OCI-LY1 (cell line): ENCODE measurements at regions not wholly inside any gene's neighbourhood (a gene's known extent, or its start where the extent isn't known, plus 50 kb on each side); places are given as distances from the start of the nearest gene placed in this dataset.

Source experiments
- H2AFZ ChIP-seq: fragments of 200-600 bp; sonication (generic), shearing (Covaris generic); 2 replicates; pipeline ENCODE4 v1.6.0; 2014; ENCODE audit warnings: antibody characterized with exemption, mild to moderate bottlenecking, low read length
- H3F3A ChIP-seq: fragments of 200-600 bp; sonication (generic), shearing (Covaris generic); 2 replicates; pipeline ENCODE4 v1.6.0; 2014; ENCODE audit warnings: mild to moderate bottlenecking, antibody characterized with exemption, low read length, moderate library complexity; ENCODE audit not compliant: insufficient read depth
- H3K27ac ChIP-seq: fragments of 200-600 bp; sonication (generic); 2 replicates; pipeline ENCODE4 v1.5.1; 2014; ENCODE audit warnings: low read length, mixed run types, mild to moderate bottlenecking, low read depth; ENCODE audit not compliant: poor library complexity, severe bottlenecking
- H3K27me3 ChIP-seq: fragments of 200-600 bp; sonication (generic); 2 replicates; pipeline ENCODE4 v1.6.0; 2014; ENCODE audit warnings: antibody characterized with exemption, mild to moderate bottlenecking, low read length, moderate library complexity; ENCODE audit not compliant: insufficient read depth
- H3K36me3 ChIP-seq: fragments of 200-600 bp; sonication (generic); 2 replicates; pipeline ENCODE4 v1.6.1; 2014; ENCODE audit warnings: mild to moderate bottlenecking, antibody characterized with exemption, low read length, moderate library complexity, mixed read lengths; ENCODE audit not compliant: insufficient read depth
- H3K4me1 ChIP-seq: fragments of 200-600 bp; sonication (generic); 2 replicates; pipeline ENCODE4 v1.5.1; 2014; ENCODE audit warnings: mild to moderate bottlenecking, low read length, moderate library complexity; ENCODE audit not compliant: insufficient read depth, severe bottlenecking
- H3K4me2 ChIP-seq: fragments of 200-600 bp; sonication (generic), shearing (Covaris generic); 2 replicates; pipeline ENCODE4 v1.6.1; 2014; ENCODE audit warnings: low read length
- H3K4me3 ChIP-seq: fragments of 200-600 bp; sonication (generic); 2 replicates; pipeline ENCODE4 v1.5.1; 2014; ENCODE audit warnings: low read length, low read depth, mild to moderate bottlenecking, mixed read lengths; ENCODE audit not compliant: poor library complexity, severe bottlenecking
- H3K79me2 ChIP-seq: fragments of 200-600 bp; shearing (Covaris generic); 2 replicates; pipeline ENCODE4 v1.6.1; 2016; ENCODE audit warnings: mixed run types, low read length, mixed read lengths; ENCODE audit not compliant: insufficient read depth
- H3K9ac ChIP-seq: fragments of 200-600 bp; sonication (generic), shearing (Covaris generic); 2 replicates; pipeline ENCODE4 v1.6.1; 2014; ENCODE audit warnings: mild to moderate bottlenecking, low read length, mixed read lengths
- H3K9me2 ChIP-seq: fragments of 200-600 bp; sonication (generic), shearing (Covaris generic); 2 replicates; pipeline ENCODE4 v1.6.1; 2014; ENCODE audit warnings: low read depth, mild to moderate bottlenecking, low read length, mixed read lengths
- H3K9me3 ChIP-seq: fragments of 200-600 bp; shearing (Covaris generic); 2 replicates; pipeline ENCODE4 v1.6.1; 2014; ENCODE audit warnings: low read length, mixed read lengths
- H4K20me1 ChIP-seq: fragments of 200-600 bp; sonication (generic), shearing (Covaris generic); 2 replicates; pipeline ENCODE4 v1.6.0; 2016; ENCODE audit warnings: mild to moderate bottlenecking, low read length; ENCODE audit not compliant: insufficient read depth
- EZH2 ChIP-seq: fragments of 200-600 bp; sonication (generic), shearing (Covaris generic); IDR thresholded peaks from 2 replicates; pipeline ENCODE4 v1.8.0; 2017; ENCODE audit warnings: borderline replicate concordance, mixed run types, mild to moderate bottlenecking, antibody characterized with exemption, low read length, moderate library complexity, mixed read lengths
- TF ChIP-seq, protein P1 (sequence below): fragments of 200-600 bp; sonication (generic), shearing (Covaris generic); IDR thresholded peaks from 2 replicates; pipeline ENCODE4 v1.5.1; 2017; ENCODE audit warnings: mild to moderate bottlenecking, antibody characterized with exemption, low read length, moderate library complexity, mixed read lengths

DNA sequence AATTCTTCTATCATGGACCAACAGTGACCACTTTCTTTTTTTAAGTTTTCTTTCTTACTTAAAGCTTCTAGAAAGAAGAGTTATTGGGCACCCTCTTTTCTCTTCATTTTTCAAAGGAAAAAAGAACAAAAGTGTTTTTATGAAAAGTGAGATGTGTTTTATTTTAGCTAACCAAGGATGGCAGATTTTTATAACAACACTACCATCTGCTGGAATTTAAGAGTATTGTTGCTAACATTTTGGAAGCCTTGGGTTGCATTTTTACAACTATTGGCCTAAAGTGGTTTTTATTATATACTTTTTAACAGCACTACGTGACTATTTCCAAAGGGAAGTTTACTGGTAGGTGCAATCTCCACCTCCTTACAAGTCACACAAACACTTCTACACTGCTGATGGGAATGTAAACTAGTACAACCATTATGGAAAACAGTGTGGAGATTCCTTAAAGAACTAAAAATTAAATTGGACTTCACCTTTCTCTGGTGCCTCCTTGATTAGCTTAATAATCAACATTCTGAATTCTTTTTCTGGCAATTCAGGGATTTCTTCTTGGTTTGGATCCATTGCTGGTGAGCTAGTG, 237.7 kb upstream of the AGTR1 start:
- Histone ChIP-seq H3K4me3 (no peak overlapping the region), H3K4me1 (no peaks in the 10 kb centered on the region), H4K20me1 (no peaks in the 10 kb centered on the region), H3K27ac (no peak overlapping the region), H3K4me2 (no peak overlapping the region), H3K9me3 (no peaks in the 10 kb centered on the region), H3K9me2 (no peaks in the 10 kb centered on the region), H3K36me3 (no peaks in the 10 kb centered on the region), H3K9ac (no peak overlapping the region), H3K27me3 (no peaks in the 10 kb centered on the region), H2AFZ (no peak overlapping the region), H3F3A (no peaks in the 10 kb centered on the region), H3K79me2 (no peaks in the 10 kb centered on the region)
- TF ChIP-seq EZH2, result no peak
- TF ChIP-seq, protein P1, sequence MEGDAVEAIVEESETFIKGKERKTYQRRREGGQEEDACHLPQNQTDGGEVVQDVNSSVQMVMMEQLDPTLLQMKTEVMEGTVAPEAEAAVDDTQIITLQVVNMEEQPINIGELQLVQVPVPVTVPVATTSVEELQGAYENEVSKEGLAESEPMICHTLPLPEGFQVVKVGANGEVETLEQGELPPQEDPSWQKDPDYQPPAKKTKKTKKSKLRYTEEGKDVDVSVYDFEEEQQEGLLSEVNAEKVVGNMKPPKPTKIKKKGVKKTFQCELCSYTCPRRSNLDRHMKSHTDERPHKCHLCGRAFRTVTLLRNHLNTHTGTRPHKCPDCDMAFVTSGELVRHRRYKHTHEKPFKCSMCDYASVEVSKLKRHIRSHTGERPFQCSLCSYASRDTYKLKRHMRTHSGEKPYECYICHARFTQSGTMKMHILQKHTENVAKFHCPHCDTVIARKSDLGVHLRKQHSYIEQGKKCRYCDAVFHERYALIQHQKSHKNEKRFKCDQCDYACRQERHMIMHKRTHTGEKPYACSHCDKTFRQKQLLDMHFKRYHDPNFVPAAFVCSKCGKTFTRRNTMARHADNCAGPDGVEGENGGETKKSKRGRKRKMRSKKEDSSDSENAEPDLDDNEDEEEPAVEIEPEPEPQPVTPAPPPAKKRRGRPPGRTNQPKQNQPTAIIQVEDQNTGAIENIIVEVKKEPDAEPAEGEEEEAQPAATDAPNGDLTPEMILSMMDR, result peak; percentile 63

DNA sequence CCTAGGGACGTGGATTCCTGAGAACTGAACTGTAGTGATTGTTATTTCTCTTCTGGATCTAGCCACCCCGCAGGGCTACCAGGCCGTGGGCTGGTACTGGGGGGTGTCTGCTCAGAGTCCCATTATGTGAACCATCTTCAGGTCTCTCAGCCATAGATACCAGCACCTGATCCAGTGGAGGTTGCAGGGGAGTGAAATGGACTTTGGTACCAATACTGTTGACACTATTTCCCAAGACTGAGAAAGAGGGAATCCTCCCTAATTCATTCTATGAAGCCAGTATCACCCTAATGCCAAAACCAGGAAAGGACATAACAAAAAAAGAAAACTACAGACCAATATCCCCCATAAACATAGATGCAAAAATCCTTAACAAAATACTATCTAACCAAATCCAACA, 237.0 kb upstream of the AGTR1 start:
- TF ChIP-seq, protein P1, result no peak
- no peak for TF ChIP-seq EZH2
- no peaks in the 10 kb centered on the region for H3K4me1 ChIP-seq

DNA sequence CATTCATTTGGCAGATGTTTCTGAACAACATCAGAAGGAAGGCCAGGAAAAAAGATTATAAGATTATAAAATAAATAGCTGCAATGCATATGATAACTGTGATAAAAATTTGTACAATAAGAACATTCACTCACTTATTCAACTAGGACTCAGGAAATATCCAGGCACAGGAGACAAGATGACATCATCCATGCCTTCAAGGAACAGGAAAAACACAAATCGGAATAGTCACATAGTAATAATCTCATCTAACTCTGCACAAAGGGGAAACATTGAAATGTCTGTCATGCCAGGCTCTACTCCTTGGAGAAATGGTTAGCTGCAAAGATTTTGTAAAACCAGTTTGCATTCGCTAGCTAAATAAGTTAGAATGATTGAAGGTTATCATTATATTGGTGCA, 233.5 kb upstream of the AGTR1 start:
- Histone ChIP-seq H3K9ac (no peak overlapping the region), H3K27ac (no peak overlapping the region), H4K20me1 (no peaks in the 10 kb centered on the region), H3K9me2 (no peaks in the 10 kb centered on the region), H3K27me3 (no peaks in the 10 kb centered on the region), H3F3A (no peaks in the 10 kb centered on the region), H3K4me2 (no peak overlapping the region), H3K79me2 (no peaks in the 10 kb centered on the region), H3K36me3 (no peaks in the 10 kb centered on the region), H3K4me3 (no peak overlapping the region), H3K9me3 (no peaks in the 10 kb centered on the region), H3K4me1 (no peaks in the 10 kb centered on the region), H2AFZ (no peak overlapping the region)
- no peak for TF ChIP-seq EZH2
- TF ChIP-seq, protein P1, result no peak

More for the DNA sequence above, 237.0 kb upstream of the AGTR1 start:
- Histone ChIP-seq H3K4me2 (no peak overlapping the region), H3K9ac (no peak overlapping the region), H3K27ac (no peak overlapping the region), H3K4me3 (no peak overlapping the region), H3K27me3 (no peaks in the 10 kb centered on the region), H3F3A (no peaks in the 10 kb centered on the region), H2AFZ (no peak overlapping the region), H3K9me2 (no peaks in the 10 kb centered on the region), H3K36me3 (no peaks in the 10 kb centered on the region), H4K20me1 (no peaks in the 10 kb centered on the region), H3K9me3 (no peaks in the 10 kb centered on the region), H3K79me2 (no peaks in the 10 kb centered on the region)
